Left lung (tissue), 4 donors: ENCODE measurements at regions not wholly inside any gene's neighbourhood (a gene's known extent, or its start where the extent isn't known, plus 50 kb on each side); places are given as distances from the start of the nearest gene placed in this dataset.
A peak's percentile ranks its signal among the peaks of the same experiment; 100 is the strongest.
"Not testable (repeated sequence)": the region's sequence is repeated elsewhere in the genome, so short reads cannot be mapped to it uniquely, and the experiment has no call there.

ENCODE experiments used
- ATAC-seq: fragments of 200-7000 bp; cut with Tn5 transposase; one replicate; pipeline ENCODE4 v1.9.1; 2020; ENCODE audit warnings: moderate library complexity
- DNase-seq, 4 donors: peaks; one replicate each; pipeline ENCODE4 v3.0.0-alpha.2; 2013 to 2020
- H3K27ac ChIP-seq, 2 donors: fragments of 200-600 bp; sonication (generic) in 1 of 2; one replicate each; pipeline versions ENCODE4 v1.5.0 to v1.8.0; 2020 to 2021
- H3K27me3 ChIP-seq, 2 donors: fragments of 200-600 bp; sonication (generic) in 1 of 2; one replicate each; pipeline versions ENCODE4 v1.5.0 to v1.8.0; 2020 to 2021
- H3K36me3 ChIP-seq, 2 donors: fragments of 200-600 bp; sonication (generic) in 1 of 2; one replicate each; pipeline versions ENCODE4 v1.5.0 to v1.8.0; 2020 to 2021
- H3K4me1 ChIP-seq, 2 donors: fragments of 200-600 bp; one replicate each; pipeline ENCODE4 v1.8.0; 2021
- H3K4me3 ChIP-seq, 2 donors: fragments of 200-600 bp; sonication (generic) in 1 of 2; one replicate each; pipeline versions ENCODE4 v1.5.0 to v1.8.0; 2020 to 2021; ENCODE audit warnings: mild to moderate bottlenecking in 1 of 2
- H3K9me3 ChIP-seq, 2 donors: fragments of 200-600 bp; sonication (generic) in 1 of 2; one replicate each; pipeline versions ENCODE4 v1.5.0 to v1.8.0; 2020 to 2021
- intact Hi-C, 2 donors: fragments of 100-400 bp; cut with DNase I; formaldehyde crosslinking; loops; one replicate each; pipeline versions ENCODE4 v1.11.2 to v1.14.2; 2022
- TF ChIP-seq, protein P1 (sequence below), 2 donors: fragments of 200-600 bp; sonication (generic) in 1 of 2; IDR thresholded peaks; one replicate each; pipeline versions ENCODE4 v1.5.0 to v1.8.0; 2021; ENCODE audit warnings: antibody characterized with exemption in 2 of 2
- donor health status: DM: no; HTN: yes; CAD: no.
- donor health status: DM: no; HTN: no; CAD: no.

DNA sequence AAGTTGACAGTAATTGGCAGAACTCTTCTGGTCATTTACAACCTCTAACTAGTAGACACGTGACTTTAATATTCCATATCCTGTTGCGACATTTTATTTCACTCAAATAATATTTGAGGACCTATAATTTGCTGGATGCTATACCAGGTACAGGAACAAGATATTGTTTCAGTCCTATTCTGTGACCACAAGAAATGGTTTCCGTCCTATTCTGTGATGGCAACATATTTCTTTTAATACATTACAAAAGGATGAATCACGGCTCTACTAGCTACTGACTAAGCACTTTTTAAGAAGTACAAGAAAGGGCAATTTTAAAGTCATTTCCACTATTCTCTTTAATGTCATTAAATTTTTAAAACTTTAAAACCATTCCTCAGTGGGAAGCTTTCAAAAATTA, 400.2 kb downstream of the CNTN3 start:
- no peak overlapping the region for H3K27ac ChIP-seq
- ATAC-seq, result no peak
- no peak for DNase-seq
- intact Hi-C loops, result no loop called here
- no peaks in the 10 kb centered on the region for H3K36me3 ChIP-seq
- no peaks in the 10 kb centered on the region for H3K9me3 ChIP-seq
- no peaks in the 10 kb centered on the region for H3K27me3 ChIP-seq
- H3K4me3 ChIP-seq, result no peak overlapping the region
- TF ChIP-seq, protein P1, sequence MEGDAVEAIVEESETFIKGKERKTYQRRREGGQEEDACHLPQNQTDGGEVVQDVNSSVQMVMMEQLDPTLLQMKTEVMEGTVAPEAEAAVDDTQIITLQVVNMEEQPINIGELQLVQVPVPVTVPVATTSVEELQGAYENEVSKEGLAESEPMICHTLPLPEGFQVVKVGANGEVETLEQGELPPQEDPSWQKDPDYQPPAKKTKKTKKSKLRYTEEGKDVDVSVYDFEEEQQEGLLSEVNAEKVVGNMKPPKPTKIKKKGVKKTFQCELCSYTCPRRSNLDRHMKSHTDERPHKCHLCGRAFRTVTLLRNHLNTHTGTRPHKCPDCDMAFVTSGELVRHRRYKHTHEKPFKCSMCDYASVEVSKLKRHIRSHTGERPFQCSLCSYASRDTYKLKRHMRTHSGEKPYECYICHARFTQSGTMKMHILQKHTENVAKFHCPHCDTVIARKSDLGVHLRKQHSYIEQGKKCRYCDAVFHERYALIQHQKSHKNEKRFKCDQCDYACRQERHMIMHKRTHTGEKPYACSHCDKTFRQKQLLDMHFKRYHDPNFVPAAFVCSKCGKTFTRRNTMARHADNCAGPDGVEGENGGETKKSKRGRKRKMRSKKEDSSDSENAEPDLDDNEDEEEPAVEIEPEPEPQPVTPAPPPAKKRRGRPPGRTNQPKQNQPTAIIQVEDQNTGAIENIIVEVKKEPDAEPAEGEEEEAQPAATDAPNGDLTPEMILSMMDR (IDR thresholded peaks at IDR 0.05), result no peak
- H3K4me1 ChIP-seq, result no peaks in the 10 kb centered on the region

DNA sequence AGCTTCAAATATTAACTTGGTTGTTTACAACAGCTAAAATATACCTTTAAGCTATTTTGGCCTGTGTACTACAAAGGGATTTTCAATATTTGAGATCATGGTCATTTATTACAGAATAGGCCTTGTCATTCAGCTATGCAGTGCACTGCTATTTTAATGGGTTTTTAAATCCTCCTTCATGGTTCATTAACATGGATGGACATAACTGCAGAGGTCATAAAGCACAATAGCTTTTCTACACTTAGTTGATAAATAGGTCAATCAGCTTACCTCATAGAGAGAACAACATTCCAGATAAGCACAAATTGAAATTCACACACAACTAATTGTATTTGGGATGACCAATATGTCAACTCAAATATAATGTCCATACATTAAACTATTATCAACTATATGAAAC, 403.7 kb downstream of the CNTN3 start:
- Histone ChIP-seq H3K36me3 (no peaks in the 10 kb centered on the region), H3K4me3 (no peak overlapping the region), H3K27me3 (no peaks in the 10 kb centered on the region), H3K4me1 (no peaks in the 10 kb centered on the region), H3K9me3 (no peaks in the 10 kb centered on the region), H3K27ac (no peak overlapping the region)
- DNase-seq (no peak), ATAC-seq (no peak)
- intact Hi-C loops, result no loop called here
- TF ChIP-seq, protein P1 (IDR thresholded peaks at IDR 0.05), result no peak

DNA sequence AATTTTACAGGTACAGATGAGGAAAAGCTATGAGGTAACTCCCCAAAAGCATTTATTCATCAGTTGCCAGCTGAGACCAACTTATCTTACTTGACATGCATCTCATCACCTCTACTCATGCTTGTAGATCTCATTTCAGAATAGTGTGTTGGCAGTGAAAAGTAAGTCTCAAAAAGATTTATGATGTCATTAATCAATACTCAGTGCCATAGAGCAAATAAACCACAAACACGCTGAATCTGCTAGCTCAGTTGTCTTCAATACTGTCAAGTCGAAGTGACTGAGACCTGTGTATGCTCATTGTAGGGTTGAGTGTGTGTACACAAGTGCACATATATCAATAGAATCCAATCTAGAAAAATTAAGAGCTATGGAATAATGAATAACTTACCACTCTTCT, 413.5 kb downstream of the CNTN3 start:
- Histone ChIP-seq H3K27ac (no peak overlapping the region), H3K36me3 (no peaks in the 10 kb centered on the region), H3K9me3 (peaks cover 0 to 11% of the 10 kb centered on the region in 2 donors), H3K4me3 (no peak overlapping the region), H3K4me1 (no peaks in the 10 kb centered on the region), H3K27me3 (no peaks in the 10 kb centered on the region)
- TF ChIP-seq, protein P1 (IDR thresholded peaks at IDR 0.05), result no peak
- ATAC-seq, result no peak
- intact Hi-C loops, result no loop called here
- DNase-seq, result no peak

DNA sequence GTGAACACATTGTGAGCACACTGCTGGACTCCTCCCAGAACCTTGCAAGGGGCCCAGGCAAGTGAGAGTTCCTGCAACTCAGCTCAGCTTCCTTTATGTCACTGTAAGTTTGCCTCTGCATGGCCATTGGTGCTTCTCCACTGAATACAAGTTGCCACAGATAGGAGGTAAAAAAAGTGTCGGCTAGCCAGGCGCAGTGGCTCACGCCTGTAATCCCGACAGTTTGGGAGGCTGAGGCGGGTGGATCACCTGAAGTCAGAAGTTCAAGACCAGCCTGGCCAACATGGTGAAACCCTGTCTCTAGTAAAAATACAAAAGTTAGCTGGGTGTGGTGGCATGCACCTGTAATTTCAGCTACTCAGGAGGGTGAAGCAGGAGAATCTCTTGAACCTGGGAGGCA, 435.8 kb downstream of the CNTN3 start:
- H3K4me1 ChIP-seq, intact Hi-C loops, H3K27ac ChIP-seq, H3K36me3 ChIP-seq, H3K27me3 ChIP-seq, ATAC-seq, DNase-seq, H3K4me3 ChIP-seq: not testable (repeated sequence)
- peaks cover 0 to 12% of the 10 kb centered on the region in 2 donors for H3K9me3 ChIP-seq

DNA sequence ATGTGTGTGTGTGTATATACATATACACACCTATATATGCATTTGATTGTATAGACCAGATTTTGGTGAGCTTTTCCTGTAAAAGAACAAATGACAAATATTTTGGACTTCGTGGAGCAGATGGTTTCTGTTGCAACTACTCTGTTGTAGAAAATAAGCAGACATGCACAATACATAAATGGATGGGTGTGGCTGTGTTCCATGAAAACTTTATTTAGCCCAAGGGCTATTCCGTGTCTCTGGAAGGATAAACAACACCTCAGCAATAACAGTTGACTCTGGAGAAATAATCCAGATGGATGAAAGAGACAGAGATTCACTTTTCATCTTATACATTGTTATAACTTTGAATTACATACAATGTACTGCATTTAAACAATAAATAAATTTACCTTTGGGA, 441.4 kb downstream of the CNTN3 start:
- intact Hi-C loops, result no loop called here
- Histone ChIP-seq H3K27me3 (no peaks in the 10 kb centered on the region), H3K4me1 (no peaks in the 10 kb centered on the region), H3K9me3 (no peaks in the 10 kb centered on the region), H3K36me3 (no peaks in the 10 kb centered on the region), H3K4me3 (no peak overlapping the region), H3K27ac (no peak overlapping the region)
- DNase-seq (peak in 1 of 4 donors; percentile 19), ATAC-seq (no peak)
- TF ChIP-seq, protein P1 (IDR thresholded peaks at IDR 0.05), result no peak

DNA sequence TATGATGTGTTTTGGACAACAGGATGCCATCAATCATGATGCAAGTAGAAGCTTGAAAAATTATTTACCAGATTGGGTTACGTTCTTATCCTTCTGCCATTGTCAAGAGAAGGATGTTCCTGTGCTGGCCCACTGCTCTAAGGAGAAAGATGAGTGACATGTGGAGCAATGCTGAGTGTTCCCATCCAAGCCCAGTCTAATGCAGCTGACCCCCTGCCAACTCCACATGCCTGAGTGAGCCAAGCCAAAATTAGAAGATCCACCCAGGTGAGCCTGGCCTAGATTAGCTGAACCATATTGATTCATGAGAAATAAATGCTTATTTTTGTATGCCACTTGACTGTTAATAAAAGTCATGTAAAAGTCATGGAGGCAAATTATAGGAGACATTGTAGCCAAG, 446.5 kb downstream of the CNTN3 start:
- Histone ChIP-seq H3K4me1 (no peaks in the 10 kb centered on the region), H3K36me3 (no peaks in the 10 kb centered on the region), H3K27me3 (no peaks in the 10 kb centered on the region), H3K4me3 (no peak overlapping the region), H3K27ac (no peak overlapping the region), H3K9me3 (peaks cover 0 to 4% of the 10 kb centered on the region in 2 donors)
- ATAC-seq (no peak), DNase-seq (no peak)
- TF ChIP-seq, protein P1 (IDR thresholded peaks at IDR 0.05), result no peak
- intact Hi-C loops, result no loop called here
